HG03097 (cell line): ENCODE measurements at regions not wholly inside any gene's neighbourhood (a gene's known extent, or its start where the extent isn't known, plus 50 kb on each side); places are given as distances from the start of the nearest gene placed in this dataset.
A peak's percentile ranks its signal among the peaks of the same experiment; 100 is the strongest.

ENCODE experiments used
- ATAC-seq: cut with Tn5 transposase; IDR thresholded peaks from one replicate; pipeline ENCODE4 v1.9.1; 2021; ENCODE audit not compliant: unreplicated experiment, low FRiP score

GRCh38 chr2:146503366-146503765, 1341.5 kb upstream of the ACVR2A start:
- ATAC-seq: no peak

DNA sequence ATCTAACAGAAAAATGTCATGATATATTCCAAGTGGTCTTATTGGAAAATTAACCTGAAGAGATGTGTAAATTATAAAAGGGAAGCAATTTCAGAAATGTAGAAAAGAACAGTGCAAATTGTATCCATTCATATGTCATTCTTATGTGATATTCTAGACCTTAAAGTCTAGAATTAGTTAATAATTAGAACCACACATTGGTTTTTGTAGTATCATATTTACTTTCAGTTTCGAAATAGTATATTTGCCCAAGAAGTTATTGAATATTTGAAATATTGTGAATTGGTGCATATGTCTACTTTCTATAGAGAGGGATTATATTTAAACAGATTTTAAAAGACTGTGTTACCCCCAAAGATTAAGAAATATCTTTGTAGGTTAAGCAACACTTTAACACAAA, 1348.6 kb upstream of the ACVR2A start:
- no peak for ATAC-seq

- no peak for ATAC-seq
Observed at GRCh38 chr2:146489386-146489785, 1355.4 kb upstream of the ACVR2A start.

DNA sequence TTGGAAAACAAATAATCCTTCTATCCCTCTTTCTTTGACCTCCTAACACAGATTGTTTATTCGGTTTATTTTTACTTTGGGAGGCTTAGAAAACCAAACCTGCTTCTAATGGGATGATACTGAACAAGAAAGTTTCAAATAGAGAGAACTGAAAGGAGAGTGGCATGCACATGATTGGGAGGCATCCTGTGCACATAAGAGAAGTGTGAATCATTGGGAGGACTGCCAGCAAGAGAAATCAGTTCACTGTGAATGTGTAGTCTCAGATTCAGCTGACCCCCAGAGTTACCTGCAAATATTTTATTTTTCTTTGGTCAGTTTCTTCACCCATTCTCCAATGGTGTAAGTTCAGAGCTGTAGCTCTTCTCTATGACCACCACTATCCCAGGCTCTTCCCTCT, 1363.2 kb upstream of the ACVR2A start:
- ATAC-seq: no peak

GRCh38 chr2:146477383-146477782, 1367.4 kb upstream of the ACVR2A start:
- no peak for ATAC-seq

GRCh38 chr2:146468578-146468977, 1376.3 kb upstream of the ACVR2A start:
- ATAC-seq: no peak

DNA sequence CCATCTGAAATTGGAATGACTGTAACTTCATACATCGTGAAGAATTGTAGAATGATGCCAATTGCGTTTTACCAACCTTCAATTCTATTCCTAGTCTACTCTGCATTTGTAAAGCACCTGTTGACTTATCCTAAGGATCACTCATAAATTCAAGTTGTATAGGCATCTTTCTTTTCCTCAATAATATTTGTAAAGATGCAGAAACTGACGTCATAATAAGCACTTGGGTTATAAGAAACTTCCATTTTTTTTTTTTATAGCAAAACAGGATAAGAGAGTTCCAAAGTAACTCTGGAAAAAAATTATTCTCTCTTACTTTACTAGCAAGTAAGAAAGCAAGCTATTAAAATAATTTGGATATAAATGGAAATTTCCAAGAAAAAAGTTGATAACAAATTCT, 1377.4 kb upstream of the ACVR2A start:
- ATAC-seq: no peak

DNA sequence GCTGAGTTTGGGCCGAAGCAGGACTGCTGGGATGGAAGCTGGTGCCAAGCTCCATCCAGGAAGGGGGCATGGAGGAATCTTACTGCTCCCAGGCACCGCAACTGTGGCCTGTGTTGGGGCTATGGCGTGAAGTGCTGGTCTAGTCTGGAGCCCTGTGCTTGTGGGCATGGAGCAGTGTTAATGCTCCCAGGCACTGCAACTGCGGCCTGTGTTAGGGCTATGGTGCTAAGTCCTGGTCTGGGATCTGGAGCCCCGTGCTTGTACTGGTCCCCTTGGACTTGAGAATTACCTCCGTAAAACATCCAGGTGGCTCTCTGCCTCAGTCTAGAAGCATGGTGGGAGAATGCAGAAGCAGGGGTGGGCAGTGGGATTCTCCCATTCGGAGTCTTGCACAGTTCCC, 1379.4 kb upstream of the ACVR2A start:
- no peak for ATAC-seq

DNA sequence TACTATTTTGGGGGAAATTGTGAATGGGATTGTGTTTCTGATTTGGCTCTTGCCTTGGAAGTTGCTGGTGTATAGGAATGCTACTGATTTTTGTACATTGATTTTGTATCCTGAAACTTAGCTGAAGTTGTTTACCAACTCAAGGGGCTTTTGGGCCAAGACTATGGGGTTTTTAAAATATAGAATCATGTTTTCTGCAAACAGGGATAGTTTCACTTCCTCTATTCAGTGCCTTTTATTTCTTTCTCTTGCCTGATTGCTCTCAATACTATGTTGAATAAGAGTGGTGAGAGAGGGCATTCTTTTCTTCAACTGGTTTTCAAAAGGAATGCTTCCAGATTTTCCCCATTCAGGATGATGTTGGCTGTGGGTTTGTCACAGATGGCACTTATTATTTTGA, 1383.8 kb upstream of the ACVR2A start:
- ATAC-seq: no peak

GRCh38 chr2:146458585-146458984, 1386.2 kb upstream of the ACVR2A start:
- no peak for ATAC-seq

- no peak for ATAC-seq
Observed at GRCh38 chr2:146457221-146457620, 1387.6 kb upstream of the ACVR2A start.

- no peak for ATAC-seq
Observed at GRCh38 chr2:146455325-146455724, 1389.5 kb upstream of the ACVR2A start.

- peak; percentile 60 for ATAC-seq
Observed at GRCh38 chr2:146451972-146452371, 1392.9 kb upstream of the ACVR2A start.

- ATAC-seq: no peak
Observed at GRCh38 chr2:146450131-146450530, 1394.7 kb upstream of the ACVR2A start.

GRCh38 chr2:146444987-146445386, 1399.8 kb upstream of the ACVR2A start:
- no peak for ATAC-seq

DNA sequence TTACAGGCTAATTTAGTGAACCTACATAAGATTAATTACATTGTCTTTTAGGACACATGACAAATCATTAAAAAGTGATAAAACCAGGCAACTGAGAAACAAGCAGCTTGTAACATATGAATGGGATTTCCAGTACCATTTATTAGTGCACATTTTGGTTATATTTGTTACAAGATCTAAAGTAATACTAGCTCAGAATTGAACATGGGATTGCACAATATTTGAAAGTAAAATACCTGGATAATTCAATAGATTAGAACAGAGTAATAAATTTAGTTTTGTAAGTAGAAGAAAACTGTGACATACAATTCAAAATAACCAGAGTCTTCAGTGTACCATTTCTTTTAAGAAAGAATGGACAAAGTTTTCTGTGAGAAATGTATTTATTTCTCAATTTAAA, 1400.7 kb upstream of the ACVR2A start:
- no peak for ATAC-seq

DNA sequence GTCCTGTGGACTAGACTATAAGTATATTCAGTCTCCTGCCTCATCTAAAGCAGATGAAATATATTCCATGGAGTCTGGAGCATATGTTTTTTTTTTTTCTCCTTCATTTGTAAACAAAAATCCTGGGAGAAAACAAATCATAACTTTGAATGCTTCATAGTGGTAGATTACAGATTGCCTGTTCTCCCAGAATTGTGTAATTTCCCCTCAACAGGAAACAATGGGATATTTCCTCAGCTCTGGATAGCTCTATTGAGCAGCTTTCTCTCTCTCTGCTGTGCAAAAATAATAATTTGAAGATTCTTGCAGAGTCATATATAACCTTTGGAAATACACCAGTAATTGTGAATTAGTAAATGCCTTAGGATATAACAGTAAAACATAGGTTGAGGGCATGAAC, 1406.6 kb upstream of the ACVR2A start:
- no peak for ATAC-seq

- no peak for ATAC-seq
Observed at GRCh38 chr2:146437712-146438111, 1407.1 kb upstream of the ACVR2A start.

GRCh38 chr2:146433116-146433875, 1411.5 kb upstream of the ACVR2A start:
- no peak for ATAC-seq

DNA sequence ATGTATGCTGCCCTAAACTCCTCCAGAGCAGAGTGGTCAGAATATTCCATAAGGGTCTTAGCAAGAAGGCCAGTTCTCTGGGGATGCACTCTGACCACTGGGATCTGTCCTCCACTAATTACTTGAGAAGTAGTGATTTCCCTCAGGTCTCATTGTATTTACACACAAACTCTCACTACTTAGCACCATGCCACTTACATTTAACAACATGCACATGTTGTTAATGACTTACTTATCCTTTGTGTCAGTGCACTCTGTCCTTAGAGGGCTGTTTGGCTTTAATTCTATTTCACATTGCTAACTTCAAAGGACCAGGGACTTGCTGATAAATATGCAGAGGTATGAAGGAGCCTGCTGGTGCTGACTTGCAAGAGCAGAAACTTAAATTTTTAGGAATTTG, 1415.5 kb upstream of the ACVR2A start:
- ATAC-seq: no peak

GRCh38 chr2:146417942-146418341, 1426.9 kb upstream of the ACVR2A start:
- ATAC-seq: no peak

DNA sequence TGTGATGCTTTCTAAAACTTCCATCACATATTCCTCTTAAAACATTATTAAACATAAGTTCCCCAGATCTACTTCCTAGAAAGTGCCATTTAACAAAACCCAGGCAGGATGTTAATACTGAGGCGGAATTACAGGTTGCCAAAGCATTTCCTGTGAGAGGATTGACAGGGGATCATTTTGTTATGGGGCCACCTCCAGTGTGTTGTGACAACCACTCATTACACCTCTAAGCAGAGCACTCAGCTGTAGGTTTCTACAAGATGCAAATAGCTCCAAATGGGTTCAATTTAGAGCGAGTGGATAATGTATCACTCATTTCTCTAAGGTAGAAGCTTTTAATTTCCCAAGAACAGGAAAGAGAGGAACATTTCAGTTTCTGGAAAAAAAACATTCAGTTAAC, 1429.5 kb upstream of the ACVR2A start:
- ATAC-seq: no peak

- no peak for ATAC-seq
Observed at GRCh38 chr2:146414456-146414855, 1430.4 kb upstream of the ACVR2A start.
